Activated T-cell treated with anti-CD3 and anti-CD28 coated beads, Interleukin-2, amount 50 U/mL, for 72 hours (primary cell): ENCODE measurements at regions not wholly inside any gene's neighbourhood (a gene's known extent, or its start where the extent isn't known, plus 50 kb on each side); places are given as distances from the start of the nearest gene placed in this dataset.
"Not testable (repeated sequence)": the region's sequence is repeated elsewhere in the genome, so short reads cannot be mapped to it uniquely, and the experiment has no call there.

Experiments
- ATAC-seq, 2 donors: fragments of 150-1000 bp; cut with Tn5 transposase; replicated peaks in 1 of 2; 2 replicates each; pipeline ENCODE4 v1.10.0; 2021; ENCODE audit warnings: moderate library complexity in 2 of 2, mild to moderate bottlenecking in 1 of 2
- DNase-seq, 2 donors: peaks; one replicate each; pipeline ENCODE4 v3.0.0; 2021 to 2022; ENCODE audit warnings: mixed read lengths in 1 of 2
- H3K27ac Mint-ChIP-seq: one replicate; pipeline ENCODE4 v1.8.0; 2022; ENCODE audit warnings: mild to moderate bottlenecking, moderate library complexity, mixed read lengths
- H3K27me3 Mint-ChIP-seq: one replicate; pipeline ENCODE4 v1.8.0; 2022; ENCODE audit warnings: low read depth, mixed read lengths
- H3K36me3 Mint-ChIP-seq, 2 donors: one replicate each; pipeline ENCODE4 v1.8.0; 2022; ENCODE audit warnings: mixed read lengths in 2 of 2, mild to moderate bottlenecking in 1 of 2; ENCODE audit not compliant: insufficient read depth in 2 of 2
- H3K4me1 Mint-ChIP-seq: one replicate; pipeline ENCODE4 v1.8.0; 2022; ENCODE audit warnings: low read depth, mixed read lengths
- H3K4me3 Mint-ChIP-seq, 2 donors: one replicate each; pipeline ENCODE4 v1.8.0; 2022; ENCODE audit warnings: mild to moderate bottlenecking in 2 of 2, mixed read lengths in 2 of 2, moderate library complexity in 2 of 2
- H3K9me3 Mint-ChIP-seq, 2 donors: one replicate each; pipeline ENCODE4 v1.8.0; 2022; ENCODE audit warnings: mixed read lengths in 2 of 2

DNA sequence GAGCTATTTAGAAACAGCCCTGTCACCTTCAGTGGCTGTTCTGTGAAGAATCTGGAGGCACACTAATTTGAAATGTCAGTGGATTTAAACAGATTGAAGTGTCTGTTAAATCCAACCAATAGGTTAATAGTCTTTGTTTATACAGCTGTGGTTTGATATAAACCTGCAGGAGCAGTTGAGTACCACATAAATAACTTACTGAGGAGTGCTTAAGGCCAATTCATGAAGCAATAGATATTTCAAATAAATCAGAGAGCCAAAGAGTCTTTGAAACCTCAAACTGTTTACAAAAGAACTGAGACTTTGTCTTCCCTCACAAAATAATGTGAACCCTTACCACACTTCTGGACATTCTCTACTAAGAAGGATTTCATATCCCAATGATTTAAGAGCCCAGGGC lies 111.9 kb downstream of the FEM1C start:
- H3K27me3 Mint-ChIP-seq, result peaks cover 57% of the 10 kb centered on the region
- ATAC-seq, result no peak
- peaks cover 0 to 2% of the 10 kb centered on the region in 2 donors for H3K36me3 Mint-ChIP-seq
- H3K27ac Mint-ChIP-seq, result no peak overlapping the region
- no peaks in the 10 kb centered on the region for H3K4me1 Mint-ChIP-seq
- peaks cover 2 to 3% of the 10 kb centered on the region in 2 donors for H3K9me3 Mint-ChIP-seq
- H3K4me3 Mint-ChIP-seq, result no peak overlapping the region
- DNase-seq, result no peak

- Mint-ChIP-seq H3K4me3 (no peak overlapping the region), H3K27ac (no peak overlapping the region), H3K9me3 (no peaks in the 10 kb centered on the region), H3K4me1 (no peaks in the 10 kb centered on the region), H3K36me3 (no peaks in the 10 kb centered on the region), H3K27me3 (peaks cover 69% of the 10 kb centered on the region)
- DNase-seq, result no peak
- no peak for ATAC-seq
These were observed 113.5 kb downstream of the FEM1C start for GRCh38 chr5:115431116-115431515.

DNA sequence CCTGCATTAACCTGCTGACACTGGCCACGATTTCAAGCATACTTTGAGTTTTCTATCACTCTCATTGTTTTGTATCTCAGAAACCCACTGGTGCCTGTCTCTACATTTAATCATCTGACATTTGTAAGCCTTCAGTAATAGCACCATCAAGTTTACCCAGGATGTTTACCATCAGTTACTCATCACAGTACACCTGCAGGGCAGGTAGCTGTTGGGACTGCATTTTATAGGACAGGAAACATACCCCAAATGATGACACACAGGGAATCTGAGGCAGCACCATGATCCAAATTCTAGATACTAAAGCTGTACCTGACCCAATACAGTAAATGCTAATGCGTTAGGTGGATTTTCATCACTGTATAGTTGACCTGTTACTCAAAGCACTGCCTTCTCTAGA lies 114.2 kb downstream of the FEM1C start:
- Mint-ChIP-seq H3K4me1 (no peaks in the 10 kb centered on the region), H3K27ac (no peak overlapping the region), H3K4me3 (no peak overlapping the region), H3K27me3 (peaks cover 69% of the 10 kb centered on the region), H3K9me3 (no peaks in the 10 kb centered on the region), H3K36me3 (no peaks in the 10 kb centered on the region)
- DNase-seq (no peak), ATAC-seq (no peak)

DNA sequence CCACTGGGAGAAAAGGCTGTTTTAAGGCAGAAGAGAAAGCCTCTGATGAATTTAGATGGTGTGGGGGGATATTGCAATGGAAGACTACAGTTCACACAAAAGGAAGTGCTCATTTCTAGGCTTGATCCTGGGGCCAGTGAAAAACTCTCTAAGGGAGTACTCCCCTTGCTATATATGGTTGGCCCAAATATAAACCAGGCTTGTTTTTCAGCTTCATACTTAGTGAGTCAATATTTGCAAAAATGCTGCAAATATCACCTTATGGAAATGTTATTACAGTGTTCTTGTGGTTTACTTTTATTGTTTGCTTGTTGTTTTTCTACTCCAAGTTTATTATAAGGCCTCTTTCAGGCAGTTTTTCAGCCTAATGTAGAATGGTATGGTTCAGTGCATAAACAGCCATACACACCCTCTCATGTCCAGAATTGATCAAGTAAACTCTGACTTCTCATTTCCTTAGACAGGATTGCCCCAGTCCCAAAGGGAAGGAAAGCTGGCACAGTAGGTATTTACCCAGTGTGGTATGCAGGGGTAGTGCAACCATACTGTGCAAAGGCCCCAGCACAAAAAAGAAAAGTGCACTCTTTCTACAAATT lies 115.1 kb downstream of the FEM1C start:
- Mint-ChIP-seq H3K27me3 (peaks cover 67% of the 10 kb centered on the region), H3K9me3 (no peaks in the 10 kb centered on the region), H3K4me3 (no peak overlapping the region), H3K36me3 (no peaks in the 10 kb centered on the region), H3K27ac (no peak overlapping the region), H3K4me1 (no peaks in the 10 kb centered on the region)
- no peak for ATAC-seq
- DNase-seq, result no peak

- peaks cover 59% of the 10 kb centered on the region for H3K27me3 Mint-ChIP-seq
- H3K36me3 Mint-ChIP-seq, result no peaks in the 10 kb centered on the region
- H3K4me3 Mint-ChIP-seq, result no peak overlapping the region
- H3K4me1 Mint-ChIP-seq, result no peaks in the 10 kb centered on the region
- DNase-seq (no peak), ATAC-seq (no peak)
- H3K9me3 Mint-ChIP-seq, result no peaks in the 10 kb centered on the region
- no peak overlapping the region for H3K27ac Mint-ChIP-seq
These were observed 115.9 kb downstream of the FEM1C start for GRCh38 chr5:115428676-115429075.

DNA sequence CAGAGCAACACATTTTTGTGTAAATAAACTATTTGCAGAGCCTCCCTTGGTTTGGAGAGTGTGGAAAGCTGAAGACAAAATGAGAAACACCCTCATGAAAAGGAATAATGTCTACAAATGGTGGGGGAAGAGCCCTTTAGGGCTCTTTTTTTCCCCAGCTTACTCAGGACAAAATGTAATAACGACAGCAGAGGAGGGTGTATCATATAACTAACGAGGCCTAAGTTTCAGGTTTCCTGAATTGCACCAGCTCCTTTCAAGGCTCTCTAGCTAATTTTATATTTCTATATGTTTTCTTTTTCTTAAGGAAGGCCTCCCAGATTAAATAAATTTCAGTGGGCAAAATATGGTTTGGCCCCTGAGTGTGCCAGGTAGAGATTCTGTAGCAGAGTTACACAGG lies 116.3 kb downstream of the FEM1C start:
- H3K4me1 Mint-ChIP-seq, result no peaks in the 10 kb centered on the region
- H3K27me3 Mint-ChIP-seq, result peaks cover 55% of the 10 kb centered on the region
- H3K36me3 Mint-ChIP-seq, result no peaks in the 10 kb centered on the region
- ATAC-seq (no peak), DNase-seq (no peak)
- H3K9me3 Mint-ChIP-seq, result no peaks in the 10 kb centered on the region
- no peak overlapping the region for H3K27ac Mint-ChIP-seq
- no peak overlapping the region for H3K4me3 Mint-ChIP-seq

DNA sequence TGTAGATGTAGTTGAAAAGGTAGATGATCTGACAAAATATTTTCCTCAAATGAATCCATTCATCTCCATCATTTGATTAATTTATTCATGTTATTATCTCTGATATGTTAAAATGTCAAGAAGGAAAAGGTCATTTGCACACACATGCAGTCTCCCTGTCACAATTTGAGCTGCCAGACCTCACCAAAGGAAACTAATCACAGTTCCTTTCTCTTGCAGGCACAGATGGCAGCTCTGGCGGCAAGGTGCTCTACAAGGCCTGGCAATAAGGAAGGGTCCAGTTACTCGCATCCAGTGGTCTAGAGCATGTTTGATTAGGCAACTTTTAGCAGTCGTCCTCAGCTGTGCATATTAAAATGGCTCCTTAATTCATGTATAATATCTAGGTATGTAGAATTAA lies 120.1 kb downstream of the FEM1C start:
- no peaks in the 10 kb centered on the region for H3K9me3 Mint-ChIP-seq
- no peak overlapping the region for H3K27ac Mint-ChIP-seq
- no peaks in the 10 kb centered on the region for H3K36me3 Mint-ChIP-seq
- H3K4me1 Mint-ChIP-seq, result peaks cover 4% of the 10 kb centered on the region
- H3K4me3 Mint-ChIP-seq, result no peak overlapping the region
- ATAC-seq (no peak), DNase-seq (no peak)
- peaks cover 45% of the 10 kb centered on the region for H3K27me3 Mint-ChIP-seq

- ATAC-seq, result no peak
- Mint-ChIP-seq H3K4me3 (no peak overlapping the region), H3K4me1 (peaks cover 4% of the 10 kb centered on the region), H3K9me3 (no peaks in the 10 kb centered on the region), H3K27me3 (peaks cover 48% of the 10 kb centered on the region), H3K27ac (no peak overlapping the region), H3K36me3 (no peaks in the 10 kb centered on the region)
- DNase-seq, result no peak
These were observed 120.5 kb downstream of the FEM1C start for GRCh38 chr5:115424030-115424429.

DNA sequence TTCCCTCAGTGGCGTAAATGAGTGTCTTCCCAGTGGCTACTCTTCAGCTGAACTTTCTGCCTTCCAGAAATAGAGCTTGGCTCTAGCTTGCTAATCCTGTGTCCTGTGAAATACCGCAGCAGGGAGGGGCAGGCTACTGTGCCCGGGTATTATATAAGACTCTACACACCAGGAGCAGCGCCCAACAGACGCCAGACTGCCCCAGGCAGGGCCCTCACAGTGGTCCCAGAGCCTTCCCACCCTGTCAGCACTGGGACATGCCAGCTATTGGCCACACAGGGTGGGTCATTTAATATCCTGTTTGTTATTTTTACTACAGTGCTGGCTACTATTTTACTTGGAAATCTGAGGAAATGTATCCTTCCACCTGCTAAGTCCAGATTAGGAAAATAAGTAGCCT lies 121.0 kb downstream of the FEM1C start:
- no peaks in the 10 kb centered on the region for H3K36me3 Mint-ChIP-seq
- no peak overlapping the region for H3K27ac Mint-ChIP-seq
- H3K27me3 Mint-ChIP-seq, result peaks cover 52% of the 10 kb centered on the region
- ATAC-seq (no peak), DNase-seq (no peak)
- H3K4me1 Mint-ChIP-seq, result peaks cover 4% of the 10 kb centered on the region
- no peak overlapping the region for H3K4me3 Mint-ChIP-seq
- no peaks in the 10 kb centered on the region for H3K9me3 Mint-ChIP-seq

- Mint-ChIP-seq H3K36me3 (no peaks in the 10 kb centered on the region), H3K27ac (no peak overlapping the region), H3K27me3 (peaks cover 52% of the 10 kb centered on the region), H3K4me1 (peaks cover 4% of the 10 kb centered on the region), H3K4me3 (no peak overlapping the region), H3K9me3 (no peaks in the 10 kb centered on the region)
- DNase-seq (no peak), ATAC-seq (no peak)
These were observed 121.5 kb downstream of the FEM1C start for GRCh38 chr5:115423051-115423450.

DNA sequence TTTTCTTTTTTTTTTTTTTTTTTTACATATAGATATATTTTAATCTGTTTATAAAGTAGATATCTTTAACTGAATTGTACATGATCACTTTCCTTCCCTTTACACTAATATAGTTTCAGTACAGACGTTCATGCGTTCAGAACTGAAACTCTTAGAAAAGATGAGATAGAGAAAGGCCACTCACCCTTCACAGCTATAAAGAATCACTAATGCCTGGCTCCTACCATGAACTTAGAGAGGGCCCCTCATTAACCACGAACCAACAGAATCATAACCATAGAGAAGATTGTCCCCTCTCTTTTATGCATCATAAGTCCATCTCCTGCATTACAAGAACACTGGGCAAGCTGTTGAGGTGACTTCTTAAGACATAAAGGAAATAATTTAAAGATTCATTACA lies 123.8 kb downstream of the FEM1C start:
- not testable (repeated sequence) for H3K4me3 Mint-ChIP-seq, H3K9me3 Mint-ChIP-seq, H3K36me3 Mint-ChIP-seq

GRCh38 chr5:115419846-115420585 lies 123.6 kb upstream of the CCDC112 start:
- H3K4me1 Mint-ChIP-seq, result peaks cover 4% of the 10 kb centered on the region
- ATAC-seq (no peak), DNase-seq (no peak)
- no peak overlapping the region for H3K27ac Mint-ChIP-seq
- peaks cover 43% of the 10 kb centered on the region for H3K27me3 Mint-ChIP-seq
- no peaks in the 10 kb centered on the region for H3K36me3 Mint-ChIP-seq
- H3K4me3 Mint-ChIP-seq, result no peak overlapping the region
- no peaks in the 10 kb centered on the region for H3K9me3 Mint-ChIP-seq

More for the DNA sequence above, 123.8 kb downstream of the FEM1C start:
- peaks cover 44% of the 10 kb centered on the region for H3K27me3 Mint-ChIP-seq
- H3K4me1 Mint-ChIP-seq, DNase-seq, ATAC-seq, H3K27ac Mint-ChIP-seq: not testable (repeated sequence)

GRCh38 chr5:115418788-115419187 lies 122.3 kb upstream of the CCDC112 start:
- Mint-ChIP-seq H3K4me3 (no peak overlapping the region), H3K27ac (no peak overlapping the region), H3K36me3 (no peaks in the 10 kb centered on the region), H3K4me1 (peaks cover 4% of the 10 kb centered on the region), H3K9me3 (no peaks in the 10 kb centered on the region), H3K27me3 (peaks cover 48% of the 10 kb centered on the region)
- ATAC-seq (no peak), DNase-seq (no peak)

GRCh38 chr5:115417076-115417475 lies 120.6 kb upstream of the CCDC112 start:
- Mint-ChIP-seq H3K27ac (no peak overlapping the region), H3K4me1 (peaks cover 4% of the 10 kb centered on the region), H3K4me3 (no peak overlapping the region), H3K9me3 (no peaks in the 10 kb centered on the region), H3K36me3 (no peaks in the 10 kb centered on the region), H3K27me3 (peaks cover 37% of the 10 kb centered on the region)
- no peak for ATAC-seq
- no peak for DNase-seq
